ENCODE measurements at regions not wholly inside any gene's neighbourhood (a gene's known extent, or its start where the extent isn't known, plus 50 kb on each side); places are given as distances from the start of the nearest gene placed in this dataset.

DNA sequence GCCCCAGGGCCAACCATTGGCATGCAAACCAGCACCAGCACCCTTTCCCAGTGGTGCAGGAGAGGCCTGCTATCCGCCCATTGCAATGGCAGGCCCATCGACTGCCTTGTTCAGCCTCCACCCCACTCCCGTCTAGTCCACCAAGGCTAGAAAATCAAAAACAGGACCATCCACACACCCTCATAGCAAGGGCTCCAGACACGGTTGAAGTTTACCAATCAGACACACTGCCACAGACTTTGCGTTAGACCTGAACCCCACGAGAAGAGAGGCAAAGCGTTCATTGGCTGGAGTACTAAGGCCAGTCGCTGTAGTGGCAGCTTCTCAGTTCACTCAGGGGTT is 95.3 kb upstream of the TEX51 start:
- no peak for DNase-seq (ENCODE audit: low read depth)
- no peak for TF ChIP-seq CTCF (IDR thresholded peaks at IDR 0.05; ENCODE audit: control insufficient read depth, extremely low read depth, insufficient read depth)
- H3K4me3 ChIP-seq (ENCODE audit: low read depth, low read length) = no peak overlapping the region

GRCh38 chr2:126804347-126804746 is 94.3 kb upstream of the TEX51 start:
- DNase-seq (ENCODE audit: low read depth) = no peak
- no peak for TF ChIP-seq CTCF (IDR thresholded peaks at IDR 0.05; ENCODE audit: control insufficient read depth, extremely low read depth, insufficient read depth)
- no peak overlapping the region for H3K4me3 ChIP-seq (ENCODE audit: low read depth, low read length)

DNA sequence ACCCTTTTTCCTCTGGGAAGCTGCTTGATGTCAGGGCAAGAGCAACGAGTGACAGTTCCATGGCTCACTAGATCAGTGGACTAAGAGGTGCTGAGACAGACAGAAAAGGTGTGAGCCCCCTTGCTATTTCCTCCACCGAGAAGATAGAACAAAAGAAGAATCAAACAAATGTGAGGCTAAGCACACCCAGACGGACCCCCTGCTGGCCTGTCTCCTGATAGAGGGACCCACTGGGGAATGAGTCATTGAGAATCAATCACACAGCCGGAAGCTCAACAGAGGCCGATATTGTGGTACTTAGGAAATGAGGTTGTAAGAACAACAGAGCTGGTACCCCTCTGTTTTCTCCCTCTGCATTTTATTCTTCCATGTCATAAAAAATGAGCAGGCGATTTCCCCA is 89.8 kb upstream of the TEX51 start:
- H3K4me3 ChIP-seq (ENCODE audit: low read depth, low read length) = no peak overlapping the region
- DNase-seq (ENCODE audit: low read depth) = no peak
- no peak for TF ChIP-seq CTCF (IDR thresholded peaks at IDR 0.05; ENCODE audit: control insufficient read depth, extremely low read depth, insufficient read depth)

DNA sequence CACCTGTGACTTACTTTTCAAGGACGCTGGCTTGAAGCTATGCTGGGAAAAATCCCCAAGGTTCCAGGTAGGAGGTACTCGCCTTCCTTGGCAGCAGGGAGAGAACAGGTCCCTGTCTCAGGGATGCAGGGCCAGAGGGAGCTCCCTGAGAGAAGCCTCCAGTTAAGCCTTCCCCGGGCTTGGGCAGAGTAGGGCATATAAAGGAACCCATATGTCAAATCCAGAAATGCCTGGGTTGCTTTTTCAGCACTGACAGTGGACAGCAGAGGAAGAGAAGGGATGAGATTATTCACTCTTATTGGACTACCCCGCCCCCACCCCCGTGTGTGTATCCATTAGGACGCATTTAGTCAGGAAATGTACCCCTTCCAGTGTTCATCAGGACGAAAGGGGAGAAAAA is 89.3 kb upstream of the TEX51 start:
- TF ChIP-seq CTCF (IDR thresholded peaks at IDR 0.05; ENCODE audit: control insufficient read depth, extremely low read depth, insufficient read depth) = no peak
- no peak overlapping the region for H3K4me3 ChIP-seq (ENCODE audit: low read depth, low read length)
- DNase-seq (ENCODE audit: low read depth) = no peak

- no peak for TF ChIP-seq CTCF (IDR thresholded peaks at IDR 0.05; ENCODE audit: control insufficient read depth, extremely low read depth, insufficient read depth)
- no peak for DNase-seq (ENCODE audit: low read depth)
- no peak overlapping the region for H3K4me3 ChIP-seq (ENCODE audit: low read depth, low read length)
Measured at GRCh38 chr2:126810001-126810400, 88.7 kb upstream of the TEX51 start.

DNA sequence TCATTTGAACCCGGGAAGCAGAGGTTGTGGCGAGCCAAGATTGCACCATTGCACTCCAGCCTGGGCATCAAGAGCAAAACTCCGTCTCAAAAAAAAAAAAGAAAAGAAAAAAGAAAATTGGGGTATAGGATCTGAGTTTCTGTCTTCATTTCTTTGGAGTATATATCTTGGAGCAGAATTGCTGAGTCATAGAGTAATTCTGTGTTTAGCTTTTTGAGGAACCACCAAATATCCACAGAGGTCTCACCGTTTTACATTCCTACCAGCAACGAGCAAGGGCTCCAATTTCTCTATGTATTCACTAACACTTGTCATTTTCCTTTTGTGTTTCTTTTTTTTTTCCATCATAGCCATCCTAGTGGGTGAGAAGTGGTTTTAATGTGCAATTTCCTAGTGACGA is 87.6 kb upstream of the TEX51 start:
- TF ChIP-seq CTCF (IDR thresholded peaks at IDR 0.05; ENCODE audit: control insufficient read depth, extremely low read depth, insufficient read depth) = no peak
- no peak for DNase-seq (ENCODE audit: low read depth)
- H3K4me3 ChIP-seq (ENCODE audit: low read depth, low read length) = no peak overlapping the region

DNA sequence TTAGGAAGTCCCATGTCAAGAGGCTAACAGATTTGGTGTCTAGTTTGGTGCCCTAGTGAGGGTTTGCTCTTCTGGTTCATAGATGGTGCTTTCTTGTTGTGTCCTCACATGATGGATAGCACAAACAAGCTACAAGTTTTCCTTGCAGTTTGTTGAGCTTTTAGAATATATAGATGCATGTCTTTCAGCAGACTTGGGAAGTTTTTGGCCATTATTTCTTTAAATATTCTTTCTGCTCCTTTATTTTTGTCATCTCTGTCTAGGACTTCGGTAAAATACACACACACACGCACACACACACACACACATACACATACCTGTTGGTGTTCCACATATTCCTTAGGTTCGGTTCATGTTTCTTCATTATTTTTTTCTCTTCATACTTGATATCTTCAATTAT is 81.5 kb upstream of the TEX51 start:
- no peak for DNase-seq (ENCODE audit: low read depth)
- H3K4me3 ChIP-seq (ENCODE audit: low read depth, low read length) = no peak overlapping the region
- TF ChIP-seq CTCF (IDR thresholded peaks at IDR 0.05; ENCODE audit: control insufficient read depth, extremely low read depth, insufficient read depth) = no peak
